Cerebellar cortex (tissue), 1 donor: ENCODE measurements at regions not wholly inside any gene's neighbourhood (a gene's known extent, or its start where the extent isn't known, plus 50 kb on each side); places are given as distances from the start of the nearest gene placed in this dataset.
"Not testable (repeated sequence)": the region's sequence is repeated elsewhere in the genome, so short reads cannot be mapped to it uniquely, and the experiment has no call there.

Experiments
- DNase-seq: peaks from one replicate; pipeline ENCODE4 v3.0.0-alpha.2; 2015; ENCODE audit warnings: low spot score

DNA sequence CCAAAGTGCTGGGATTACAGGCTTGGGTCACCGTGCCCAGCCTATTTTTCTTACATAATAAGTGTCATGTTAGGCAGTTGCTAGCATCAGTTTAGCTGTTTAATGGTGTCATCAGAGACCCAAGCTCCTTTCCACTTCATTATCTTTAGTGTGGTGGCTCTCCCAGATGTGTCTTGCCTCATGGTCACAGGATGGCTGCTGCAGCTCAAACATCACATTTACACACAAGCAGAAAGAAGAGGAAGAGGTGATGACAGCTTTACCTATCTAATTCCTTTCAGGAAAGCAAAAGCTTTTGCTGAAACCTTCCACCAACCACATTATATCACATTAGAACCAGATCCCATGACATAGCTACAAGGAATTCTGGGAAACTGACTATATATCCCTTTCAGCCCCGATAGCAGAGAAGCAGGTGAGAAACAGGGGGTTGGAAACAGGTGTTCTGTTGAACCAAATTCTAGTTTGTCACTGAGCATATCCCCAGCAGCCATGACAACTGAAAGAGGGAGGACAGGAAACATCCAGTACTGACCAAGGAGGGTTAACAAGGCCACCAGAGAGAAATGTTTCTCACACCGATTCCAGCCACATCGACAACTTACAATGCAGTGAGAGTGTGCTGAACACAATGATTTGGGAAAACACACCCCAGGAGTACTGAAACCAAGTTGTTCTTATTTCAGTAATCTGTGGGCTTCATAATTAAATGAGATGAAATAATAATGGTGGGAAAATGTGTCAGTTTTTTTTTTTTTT lies 617.0 kb downstream of the UQCRFS1 start:
- no peak for DNase-seq

DNA sequence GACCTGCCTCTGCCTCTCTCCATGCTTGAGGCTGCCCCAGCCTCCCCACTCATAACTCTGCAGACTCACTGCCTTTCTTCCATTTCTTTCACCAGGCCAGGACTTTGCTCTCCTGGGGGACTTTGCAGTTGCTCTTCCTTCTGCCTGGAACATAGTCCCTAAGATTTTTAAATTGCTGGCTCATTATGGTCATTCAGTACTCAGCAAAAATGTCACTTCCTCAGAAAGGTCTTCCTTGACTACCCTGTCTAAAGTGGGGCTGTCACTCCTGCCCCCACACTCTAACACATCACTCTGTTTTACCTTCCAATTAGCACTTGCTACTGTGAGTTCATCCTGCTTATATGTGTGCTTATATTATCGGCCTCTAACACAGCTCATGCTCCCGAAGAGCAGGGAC lies 618.2 kb downstream of the UQCRFS1 start:
- no peak for DNase-seq

GRCh38 chr19:28589991-28590411 lies 623.0 kb downstream of the UQCRFS1 start:
- not testable (repeated sequence) for DNase-seq

DNA sequence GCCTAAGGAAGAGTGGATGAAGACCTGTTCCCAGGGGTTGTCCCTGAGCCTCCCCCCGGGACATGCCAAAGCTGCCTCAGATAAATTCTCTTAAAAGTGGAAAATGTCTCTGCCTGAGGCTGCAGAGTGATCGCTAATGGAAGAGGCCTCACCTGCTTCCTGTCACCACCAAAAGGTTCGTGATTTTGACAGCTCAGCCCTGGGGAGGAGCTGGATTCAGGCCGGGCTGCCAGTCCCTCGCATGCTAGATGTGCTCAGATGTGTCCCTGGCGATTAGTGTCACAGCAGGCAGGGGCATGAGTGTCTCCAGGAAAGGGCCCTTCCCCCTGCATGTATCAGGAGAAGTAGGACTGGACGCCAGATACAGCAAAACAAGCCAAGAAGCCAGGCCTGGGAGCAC lies 626.5 kb downstream of the UQCRFS1 start:
- no peak for DNase-seq

- DNase-seq, result no peak
These were observed 627.2 kb downstream of the UQCRFS1 start for GRCh38 chr19:28585796-28586195.

DNA sequence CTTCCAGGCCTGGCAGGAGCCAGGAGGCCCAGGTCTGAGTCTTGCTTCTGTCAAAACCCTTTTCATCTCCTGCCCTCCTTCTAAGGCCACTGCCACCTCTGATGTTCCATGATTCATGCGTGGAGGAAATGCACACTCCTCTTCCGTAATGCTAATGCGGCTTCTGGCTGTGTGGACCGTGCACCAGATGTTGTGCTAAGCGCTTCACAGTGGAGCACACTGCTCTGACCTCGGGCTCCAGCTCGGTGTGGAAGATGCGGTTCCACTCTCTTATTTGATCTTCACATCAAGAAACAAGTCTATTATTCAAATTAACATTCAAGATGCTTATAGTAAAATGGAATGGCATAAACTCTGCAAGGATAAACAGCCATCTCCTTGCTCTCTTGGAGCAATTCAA lies 629.2 kb downstream of the UQCRFS1 start:
- DNase-seq, result no peak

GRCh38 chr19:28583242-28583641 lies 629.7 kb downstream of the UQCRFS1 start:
- DNase-seq, result no peak

DNA sequence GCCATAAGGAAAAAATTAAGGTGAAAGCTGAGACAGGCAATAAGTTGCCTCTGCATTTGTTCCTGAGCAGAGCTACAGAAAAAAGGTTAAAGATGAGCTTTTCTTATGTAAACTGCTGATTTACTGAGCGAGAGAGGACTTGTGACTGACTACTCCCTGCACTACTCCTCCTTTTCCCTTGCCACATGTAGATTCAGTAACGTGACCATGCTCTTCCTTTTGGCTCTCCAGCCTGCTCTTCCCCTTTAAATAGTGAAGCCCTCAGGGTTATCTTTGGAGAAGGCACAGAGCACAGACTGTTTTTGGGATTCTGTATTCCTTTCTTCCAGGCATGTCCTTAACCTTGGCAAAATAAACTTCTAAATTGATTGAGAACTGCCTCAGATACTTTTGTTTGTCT lies 630.2 kb downstream of the UQCRFS1 start:
- no peak for DNase-seq

DNA sequence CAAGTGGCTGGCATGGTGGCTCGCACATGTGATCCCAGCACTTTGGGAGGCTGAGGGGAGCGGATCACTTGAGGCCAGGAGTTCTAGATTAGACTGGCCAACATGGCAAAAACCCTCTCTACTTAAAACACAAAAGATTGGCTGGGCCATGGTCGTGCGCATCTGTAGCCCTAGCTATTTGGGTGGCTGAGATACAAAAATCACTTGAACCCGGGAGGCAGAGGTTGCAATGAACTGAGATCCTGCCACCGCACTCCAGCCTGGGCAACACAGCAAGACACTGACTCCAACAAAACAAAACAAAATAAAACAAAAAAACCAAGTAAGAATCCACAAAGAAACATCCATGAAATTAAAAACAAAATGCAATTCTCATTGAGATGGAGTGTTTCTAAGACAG lies 630.6 kb downstream of the UQCRFS1 start:
- DNase-seq, result no peak

DNA sequence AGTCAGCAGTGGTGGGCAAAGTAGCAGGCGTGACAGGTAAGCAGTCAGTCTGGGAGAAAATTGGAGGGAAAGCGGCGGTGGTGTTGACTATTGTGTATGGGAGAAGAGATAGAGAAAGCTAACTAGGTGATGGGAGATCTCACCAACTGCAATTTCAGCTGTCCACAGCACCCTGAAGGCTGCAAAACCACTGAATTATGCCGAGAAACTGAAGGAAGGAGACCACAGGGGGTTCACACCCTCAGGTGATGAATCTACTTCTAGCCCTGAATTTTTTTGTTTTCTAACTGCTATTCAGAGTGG lies 631.5 kb downstream of the UQCRFS1 start:
- DNase-seq, result no peak

DNA sequence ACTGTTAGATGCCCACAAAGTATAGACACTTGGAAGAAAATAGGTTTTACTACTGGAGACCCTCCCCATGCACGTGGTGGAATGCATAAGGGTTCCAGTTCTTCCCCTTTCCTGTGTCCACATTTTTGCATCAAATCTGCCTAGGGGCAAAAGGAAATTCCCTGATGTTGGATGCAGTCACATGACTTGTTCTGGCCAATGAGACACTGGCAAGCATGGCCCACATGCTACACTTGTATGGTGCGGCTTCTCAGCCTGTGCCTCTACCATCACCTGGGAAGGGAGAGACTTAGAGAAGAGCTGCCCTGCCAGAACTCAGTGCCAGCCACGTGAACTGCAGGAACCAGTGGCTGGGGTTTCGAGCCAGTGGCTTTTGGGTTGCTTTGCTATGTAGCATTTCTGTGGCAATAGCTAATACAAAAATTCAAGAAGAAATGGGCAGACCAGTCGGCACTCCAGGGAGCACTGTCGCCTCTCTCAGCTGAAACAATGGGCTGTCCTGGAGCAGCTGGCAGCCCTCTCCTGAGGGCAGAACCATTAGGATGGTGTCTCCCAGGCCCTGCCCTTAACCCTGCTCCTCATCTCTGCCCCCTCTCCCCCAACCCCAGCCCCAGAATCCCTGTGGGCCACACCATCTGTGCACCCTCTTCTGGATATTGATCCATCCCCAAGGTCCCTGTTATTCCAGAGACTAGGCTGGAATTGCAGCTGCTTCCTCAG lies 634.0 kb downstream of the UQCRFS1 start:
- no peak for DNase-seq

DNA sequence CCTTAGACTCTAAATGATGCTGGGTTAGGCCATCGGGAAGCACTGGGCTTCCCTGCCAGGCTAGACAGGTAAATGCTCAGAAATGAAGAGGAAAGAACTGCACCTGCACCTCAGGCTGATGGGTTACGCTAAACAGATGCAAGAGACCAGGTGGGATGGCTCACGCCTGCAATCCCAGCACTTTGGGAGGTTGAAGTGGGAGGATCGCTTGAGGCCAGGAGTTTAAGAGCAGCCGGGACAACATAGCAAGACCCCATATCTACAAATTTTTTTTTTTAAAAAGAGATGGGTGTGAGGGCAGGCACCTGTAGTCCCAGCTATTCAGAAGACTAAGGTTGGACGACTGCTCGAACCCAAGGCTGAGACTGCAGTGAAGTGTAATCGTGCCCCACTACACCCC lies 634.7 kb downstream of the UQCRFS1 start:
- no peak for DNase-seq

GRCh38 chr19:28577666-28578065 lies 635.3 kb downstream of the UQCRFS1 start:
- no peak for DNase-seq

GRCh38 chr19:28577233-28577632 lies 635.7 kb downstream of the UQCRFS1 start:
- DNase-seq, result no peak

GRCh38 chr19:28575816-28576215 lies 637.1 kb downstream of the UQCRFS1 start:
- DNase-seq, result no peak

DNA sequence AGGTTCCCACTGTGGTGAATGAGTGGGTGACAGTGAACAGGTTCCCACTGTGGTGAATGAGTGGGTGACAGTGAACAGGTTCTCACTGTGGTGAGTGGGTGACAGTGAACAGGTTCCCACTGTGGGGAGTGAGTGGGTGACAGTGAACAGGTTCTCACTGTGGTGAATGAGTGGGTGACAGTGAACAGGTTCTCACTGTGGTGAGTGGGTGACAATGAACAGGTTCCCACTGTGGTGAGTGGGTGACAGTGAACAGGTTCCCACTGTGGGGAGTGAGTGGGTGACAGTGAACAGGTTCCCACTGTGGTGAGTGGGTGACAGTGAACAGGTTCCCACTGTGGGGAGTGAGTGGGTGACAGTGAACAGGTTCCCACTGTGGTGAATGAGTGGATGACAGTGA lies 637.6 kb downstream of the UQCRFS1 start:
- DNase-seq, result not testable (repeated sequence)

- DNase-seq, result no peak
These were observed 638.7 kb downstream of the UQCRFS1 start for GRCh38 chr19:28574212-28574611.

- DNase-seq, result no peak
These were observed 643.5 kb downstream of the UQCRFS1 start for GRCh38 chr19:28569132-28570131.

DNA sequence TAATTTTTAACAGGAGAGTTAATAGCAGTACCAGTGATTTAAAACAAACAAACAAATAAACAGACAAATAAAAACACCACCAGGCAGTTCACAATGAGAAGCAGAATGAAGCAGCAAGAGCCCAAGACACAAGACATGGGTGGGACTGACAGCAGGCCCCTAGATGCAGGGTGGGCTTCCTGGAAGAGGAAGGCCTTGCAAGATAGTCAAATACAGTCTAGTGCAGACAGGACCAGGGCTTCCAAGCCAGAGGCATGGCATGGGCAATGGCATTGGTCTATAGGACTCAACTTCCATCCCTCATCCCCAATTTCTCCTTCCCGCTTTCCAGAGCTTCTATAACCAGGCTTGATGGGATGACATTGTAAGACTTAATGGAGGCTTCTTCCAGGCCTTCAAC lies 645.1 kb downstream of the UQCRFS1 start:
- DNase-seq, result no peak

- DNase-seq, result no peak
These were observed 648.7 kb downstream of the UQCRFS1 start for GRCh38 chr19:28563964-28564921.

DNA sequence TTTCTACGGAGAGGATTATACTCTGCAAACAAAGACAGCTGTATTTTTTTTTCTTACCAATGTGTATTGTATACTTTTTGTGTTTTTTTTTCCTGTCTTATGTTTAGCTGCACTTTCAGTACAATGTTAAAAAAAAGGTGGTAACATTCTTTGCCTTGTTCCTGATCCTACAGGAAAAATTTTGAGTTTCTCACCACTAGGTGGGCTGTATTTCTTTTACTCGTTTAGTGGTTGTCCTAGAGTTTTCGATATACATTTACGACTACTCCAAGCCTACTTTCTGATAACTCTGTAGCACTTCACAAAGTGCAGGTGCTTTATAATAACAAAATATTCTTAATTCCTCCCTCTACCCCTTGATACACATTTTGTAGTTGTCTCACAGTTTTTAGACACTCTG lies 652.2 kb downstream of the UQCRFS1 start:
- DNase-seq, result no peak
